NT2/D1 (cell line): ENCODE measurements at regions not wholly inside any gene's neighbourhood (a gene's known extent, or its start where the extent isn't known, plus 50 kb on each side); places are given as distances from the start of the nearest gene placed in this dataset.

Experiments used
- SUZ12 ChIP-seq: IDR thresholded peaks from 2 replicates; pipeline ENCODE4 v1.6.1; 2011; ENCODE audit not compliant: insufficient read length, insufficient read depth; ENCODE audit errors: extremely low read depth
- YY1 ChIP-seq: IDR thresholded peaks from 2 replicates; pipeline ENCODE4 v1.6.1; 2011; ENCODE audit not compliant: insufficient read length, insufficient read depth
- ZNF274 ChIP-seq: IDR thresholded peaks from 2 replicates; pipeline ENCODE4 v1.6.1; 2011; ENCODE audit warnings: mild to moderate bottlenecking, low read depth, low read length

GRCh38 chr11:91956711-91957110 is 267.9 kb upstream of the FAT3 start:
- TF ChIP-seq ZNF274 = no peak
- TF ChIP-seq YY1 = no peak
- no peak for TF ChIP-seq SUZ12
